K562 (cell line): ENCODE measurements at regions not wholly inside any gene's neighbourhood (a gene's known extent, or its start where the extent isn't known, plus 50 kb on each side); places are given as distances from the start of the nearest gene placed in this dataset.

Source experiments
- BRF1 ChIP-seq: IDR thresholded peaks from 3 replicates; pipeline ENCODE4 v1.6.1; 2011; ENCODE audit warnings: borderline replicate concordance, mild to moderate bottlenecking; ENCODE audit not compliant: insufficient read length; ENCODE audit errors: extremely low read depth
- CCNT2 ChIP-seq: IDR thresholded peaks from 2 replicates; pipeline ENCODE4 v1.6.1; 2011; ENCODE audit warnings: borderline replicate concordance, low read depth, mild to moderate bottlenecking, moderate library complexity, mixed read lengths, low read length; ENCODE audit not compliant: insufficient read length; ENCODE audit errors: extremely low read depth
- DMBX1 ChIP-seq: fragments of 250-450 bp; sonication (Bioruptor Pico); IDR thresholded peaks from 2 replicates; pipeline ENCODE4 v1.8.0; 2022; ENCODE audit warnings: inconsistent platforms, mild to moderate bottlenecking, moderate library complexity, borderline replicate concordance
- EGR1 ChIP-seq: fragments of 450-650 bp; conservative IDR thresholded peaks from 2 replicates; pipeline ENCODE4 v1.6.1; 2017; ENCODE audit warnings: mild to moderate bottlenecking
- ESRRB ChIP-seq: fragments of 250-450 bp; sonication (Bioruptor Pico); IDR thresholded peaks from 2 replicates; pipeline ENCODE4 v1.5.0; 2020; ENCODE audit warnings: mild to moderate bottlenecking, moderate library complexity, borderline replicate concordance
- HDAC2 ChIP-seq: fragments of 450-650 bp; IDR thresholded peaks from 2 replicates; pipeline ENCODE4 v1.6.1; 2016; ENCODE audit warnings: mild to moderate bottlenecking
- ILF3 ChIP-seq: fragments of 450-650 bp; IDR thresholded peaks from 2 replicates; pipeline ENCODE4 v1.6.1; 2018; ENCODE audit warnings: antibody characterized with exemption, mild to moderate bottlenecking, moderate library complexity, borderline replicate concordance
- IRF2 ChIP-seq: sonication (generic); formaldehyde crosslinking; IDR thresholded peaks from 2 replicates; pipeline ENCODE4 v1.8.1; 2022; ENCODE audit warnings: mild to moderate bottlenecking, missing genetic modification reagents
- MTA3 ChIP-seq: fragments of 450-650 bp; formaldehyde crosslinking; IDR thresholded peaks from 2 replicates; pipeline ENCODE4 v1.6.1; 2017; ENCODE audit warnings: mild to moderate bottlenecking, borderline replicate concordance
- MYC ChIP-seq, 2 experiments: fragments of 250-450 bp in 1 of 2; sonication (Bioruptor Pico) in 1 of 2; IDR thresholded peaks; 2 replicates each; pipeline versions ENCODE4 v1.5.1 to v1.6.1; 2012 to 2021; ENCODE audit warnings: low read depth in 2 of 2, borderline replicate concordance in 1 of 2, improper control_type of control experiment in 1 of 2, low read length in 1 of 2, mild to moderate bottlenecking in 1 of 2, moderate library complexity in 1 of 2
- REST ChIP-seq, 2 experiments: fragments of 450-650 bp; formaldehyde crosslinking in 1 of 2; IDR thresholded peaks; 2 replicates each; pipeline versions ENCODE4 v1.4.0 to v1.6.1; 2014 to 2020; ENCODE audit warnings: mild to moderate bottlenecking in 2 of 2, borderline replicate concordance in 1 of 2, low read depth in 1 of 2
- TAF9B ChIP-seq: fragments of 450-650 bp; IDR thresholded peaks from 2 replicates; pipeline ENCODE4 v1.6.1; 2018; ENCODE audit warnings: mild to moderate bottlenecking; ENCODE audit not compliant: partially characterized antibody
- TARDBP ChIP-seq: fragments of 450-650 bp; IDR thresholded peaks from 2 replicates; pipeline ENCODE4 v1.6.1; 2016
- TEAD4 ChIP-seq, 2 experiments: sonication (generic) in 1 of 2; formaldehyde crosslinking in 1 of 2; IDR thresholded peaks; 2 replicates each; pipeline versions ENCODE4 v1.6.1 to v1.8.0; 2012 to 2022; ENCODE audit warnings: borderline replicate concordance in 1 of 2, inconsistent platforms in 1 of 2, low read length in 1 of 2, mild to moderate bottlenecking in 1 of 2, missing genetic modification reagents in 1 of 2
- ZBTB33 ChIP-seq: sonication (generic); formaldehyde crosslinking; IDR thresholded peaks from 2 replicates; pipeline ENCODE4 v1.8.1; 2023; ENCODE audit warnings: mild to moderate bottlenecking, missing genetic modification reagents
- ZFP91 ChIP-seq: sonication (generic); formaldehyde crosslinking; IDR thresholded peaks from 2 replicates; pipeline ENCODE4 v1.8.0; 2022; ENCODE audit warnings: mild to moderate bottlenecking, missing genetic modification reagents

- TF ChIP-seq ZFP91 (CRISPR knock-in tag) (no peak), EGR1 (no peak), IRF2 (CRISPR knock-in tag) (no peak), CCNT2 (peak; percentile 95), MTA3 (peak; percentile 61; the same call in 1 of the 2 replicates), BRF1 (no peak), TAF9B (peak; percentile 48), HDAC2 (peak; percentile 79), ESRRB (CRISPR knock-in tag) (no peak), DMBX1 (CRISPR knock-in tag) (no peak), ZBTB33 (CRISPR knock-in tag) (0 out of 2 replicates have a peak, but pooled peaks have one; percentile 12), ILF3 (no peak), TARDBP (no peak), MYC (IDR thresholded peaks at IDR 0.05; ENCODE audit: low read depth, low read length) (0 out of 2 replicates have a peak, but pooled peaks have one; percentile 14), MYC (CRISPR knock-in tag; IDR thresholded peaks at IDR 0.05; ENCODE audit: borderline replicate concordance, low read depth) (no peak), REST (IDR thresholded peaks at IDR 0.05; ENCODE audit: borderline replicate concordance) (peak; percentile 16; the same call in 1 of the 2 replicates), REST (CRISPR knock-in tag; IDR thresholded peaks at IDR 0.05; ENCODE audit: low read depth) (no peak), TEAD4 (IDR thresholded peaks at IDR 0.05; ENCODE audit: low read length) (peak; percentile 96), TEAD4 (CRISPR knock-in tag; IDR thresholded peaks at IDR 0.05; ENCODE audit: borderline replicate concordance) (no peak)
These were observed 81.9 kb upstream of the C1GALT1 start (continued) for GRCh38 chr7:7100432-7100849.
